PFSK-1 (cell line): ENCODE measurements at regions not wholly inside any gene's neighbourhood (a gene's known extent, or its start where the extent isn't known, plus 50 kb on each side); places are given as distances from the start of the nearest gene placed in this dataset.

Experiments used
- FOXP2 ChIP-seq: optimal IDR thresholded peaks from 2 replicates; pipeline ENCODE3; 2011; ENCODE audit warnings: borderline replicate concordance, control low read depth, inconsistent platforms; ENCODE audit not compliant: insufficient read depth; ENCODE audit errors: extremely low read length, extremely low read depth
- POLR2AphosphoS5 ChIP-seq: IDR thresholded peaks from 2 replicates; pipeline ENCODE4 v1.6.1; 2012; ENCODE audit warnings: low read depth, mild to moderate bottlenecking, control low read depth, low read length, moderate library complexity
- REST ChIP-seq, 2 experiments: IDR thresholded peaks; 2 replicates each; pipeline versions ENCODE4 v1.6.1 to v1.8.0; 2011 to 2012; ENCODE audit warnings: low read depth in 2 of 2, low read length in 2 of 2, control low read depth in 1 of 2, inconsistent platforms in 1 of 2, mild to moderate bottlenecking in 1 of 2, moderate library complexity in 1 of 2; ENCODE audit not compliant: insufficient read depth in 1 of 2
- SIN3A ChIP-seq: IDR thresholded peaks from 2 replicates; pipeline ENCODE4 v1.6.1; 2012; ENCODE audit warnings: mild to moderate bottlenecking, low read length, moderate library complexity, borderline replicate concordance; ENCODE audit not compliant: insufficient read depth
- TAF1 ChIP-seq: IDR thresholded peaks from 2 replicates; pipeline ENCODE4 v1.6.1; 2012; ENCODE audit warnings: low read length, control low read depth, borderline replicate concordance; ENCODE audit not compliant: insufficient read depth

GRCh38 chr1:188089461-188089860, 1260.7 kb downstream of the PLA2G4A start:
- TF ChIP-seq FOXP2 = no peak
- TF ChIP-seq SIN3A = no peak
- no peak for TF ChIP-seq POLR2AphosphoS5
- no peak for TF ChIP-seq REST (IDR thresholded peaks at IDR 0.05; ENCODE audit: insufficient read depth in 1 of 2, low read depth in 2 of 2, low read length in 2 of 2)
- TF ChIP-seq TAF1 = no peak

GRCh38 chr1:188096521-188096920, 1267.8 kb downstream of the PLA2G4A start:
- no peak for TF ChIP-seq REST (IDR thresholded peaks at IDR 0.05; ENCODE audit: insufficient read depth in 1 of 2, low read depth in 2 of 2, low read length in 2 of 2)
- TF ChIP-seq POLR2AphosphoS5 = no peak
- TF ChIP-seq TAF1 = no peak
- TF ChIP-seq SIN3A = no peak
- no peak for TF ChIP-seq FOXP2

GRCh38 chr1:188117436-188117835, 1288.7 kb downstream of the PLA2G4A start:
- TF ChIP-seq FOXP2 = no peak
- no peak for TF ChIP-seq POLR2AphosphoS5
- no peak for TF ChIP-seq TAF1
- no peak for TF ChIP-seq REST (IDR thresholded peaks at IDR 0.05; ENCODE audit: insufficient read depth in 1 of 2, low read depth in 2 of 2, low read length in 2 of 2)
- no peak for TF ChIP-seq SIN3A

- no peak for TF ChIP-seq REST (IDR thresholded peaks at IDR 0.05; ENCODE audit: insufficient read depth in 1 of 2, low read depth in 2 of 2, low read length in 2 of 2)
- no peak for TF ChIP-seq TAF1
- TF ChIP-seq POLR2AphosphoS5 = no peak
- TF ChIP-seq FOXP2 = no peak
- no peak for TF ChIP-seq SIN3A
These were observed 1293.9 kb downstream of the PLA2G4A start for GRCh38 chr1:188122646-188123045.

- TF ChIP-seq TAF1 (no peak), REST (IDR thresholded peaks at IDR 0.05; ENCODE audit: insufficient read depth in 1 of 2, low read depth in 2 of 2, low read length in 2 of 2) (no peak), FOXP2 (no peak), SIN3A (no peak), POLR2AphosphoS5 (no peak)
These were observed 1298.8 kb downstream of the PLA2G4A start for GRCh38 chr1:188127507-188127906.
